Dendritic cell treated with granulocyte-macrophage colony-stimulating factor and Interleukin-4, amounts not matched to agents 40 ng/mL and 50 ng/mL, for 4 days (primary cell): ENCODE measurements at regions not wholly inside any gene's neighbourhood (a gene's known extent, or its start where the extent isn't known, plus 50 kb on each side); places are given as distances from the start of the nearest gene placed in this dataset.

Source experiments
- H3K27ac Mint-ChIP-seq: one replicate; pipeline ENCODE4 v1.8.0; 2022; ENCODE audit warnings: mild to moderate bottlenecking, mixed read lengths
- H3K27me3 Mint-ChIP-seq: one replicate; pipeline ENCODE4 v1.8.0; 2022; ENCODE audit warnings: mild to moderate bottlenecking, mixed read lengths
- H3K36me3 Mint-ChIP-seq: one replicate; pipeline ENCODE4 v1.8.0; 2022; ENCODE audit warnings: low read depth, mixed read lengths
- H3K4me1 Mint-ChIP-seq: one replicate; pipeline ENCODE4 v1.8.0; 2022; ENCODE audit warnings: low read depth, mixed read lengths
- H3K4me3 Mint-ChIP-seq: one replicate; pipeline ENCODE4 v1.8.0; 2022; ENCODE audit warnings: mild to moderate bottlenecking, moderate library complexity, mixed read lengths
- H3K9me3 Mint-ChIP-seq: one replicate; pipeline ENCODE4 v1.8.0; 2022; ENCODE audit warnings: mixed read lengths
- intact Hi-C: fragments of 100-400 bp; cut with micrococcal nuclease; formaldehyde crosslinking; loops from one replicate; pipeline ENCODE4 v1.15.0; 2022

GRCh38 chr2:145360129-145360790, 840.3 kb upstream of the ZEB2 start:
- intact Hi-C loops, result no loop called here
- Mint-ChIP-seq H3K27me3 (no peaks in the 10 kb centered on the region), H3K36me3 (no peaks in the 10 kb centered on the region), H3K4me1 (no peaks in the 10 kb centered on the region), H3K4me3 (no peak overlapping the region), H3K27ac (no peak overlapping the region), H3K9me3 (no peaks in the 10 kb centered on the region)

- intact Hi-C loops, result no loop called here
- H3K4me1 Mint-ChIP-seq, result no peaks in the 10 kb centered on the region
- no peak overlapping the region for H3K4me3 Mint-ChIP-seq
Measured at GRCh38 chr2:145359561-145359960, 839.6 kb upstream of the ZEB2 start.

GRCh38 chr2:145356056-145356455, 836.1 kb upstream of the ZEB2 start:
- H3K4me3 Mint-ChIP-seq, result no peak overlapping the region
- intact Hi-C loops, result no loop called here
- H3K9me3 Mint-ChIP-seq, result no peaks in the 10 kb centered on the region
- H3K27me3 Mint-ChIP-seq, result no peaks in the 10 kb centered on the region
- H3K36me3 Mint-ChIP-seq, result no peaks in the 10 kb centered on the region
- no peak overlapping the region for H3K27ac Mint-ChIP-seq
- H3K4me1 Mint-ChIP-seq, result no peaks in the 10 kb centered on the region

More at GRCh38 chr2:145359561-145359960, 839.6 kb upstream of the ZEB2 start:
- Mint-ChIP-seq H3K27ac (no peak overlapping the region), H3K36me3 (no peaks in the 10 kb centered on the region), H3K9me3 (no peaks in the 10 kb centered on the region), H3K27me3 (no peaks in the 10 kb centered on the region)

GRCh38 chr2:145352484-145352883, 832.6 kb upstream of the ZEB2 start:
- H3K4me1 Mint-ChIP-seq, result no peaks in the 10 kb centered on the region
- no peaks in the 10 kb centered on the region for H3K27me3 Mint-ChIP-seq
- no peak overlapping the region for H3K27ac Mint-ChIP-seq
- no peak overlapping the region for H3K4me3 Mint-ChIP-seq
- intact Hi-C loops, result no loop called here
- no peaks in the 10 kb centered on the region for H3K9me3 Mint-ChIP-seq
- H3K36me3 Mint-ChIP-seq, result no peaks in the 10 kb centered on the region

GRCh38 chr2:145351864-145352425, 832.0 kb upstream of the ZEB2 start:
- Mint-ChIP-seq H3K27me3 (no peaks in the 10 kb centered on the region), H3K4me1 (no peaks in the 10 kb centered on the region), H3K9me3 (no peaks in the 10 kb centered on the region), H3K36me3 (no peaks in the 10 kb centered on the region), H3K4me3 (no peak overlapping the region), H3K27ac (no peak overlapping the region)
- intact Hi-C loops, result no loop called here

GRCh38 chr2:145350011-145350410, 830.1 kb upstream of the ZEB2 start:
- no peaks in the 10 kb centered on the region for H3K36me3 Mint-ChIP-seq
- no peaks in the 10 kb centered on the region for H3K27me3 Mint-ChIP-seq
- H3K4me3 Mint-ChIP-seq, result no peak overlapping the region
- intact Hi-C loops, result no loop called here
- H3K27ac Mint-ChIP-seq, result no peak overlapping the region
- no peaks in the 10 kb centered on the region for H3K9me3 Mint-ChIP-seq
- no peaks in the 10 kb centered on the region for H3K4me1 Mint-ChIP-seq

GRCh38 chr2:145344076-145344724, 824.3 kb upstream of the ZEB2 start:
- H3K4me3 Mint-ChIP-seq, result no peak overlapping the region
- no peaks in the 10 kb centered on the region for H3K36me3 Mint-ChIP-seq
- H3K9me3 Mint-ChIP-seq, result peaks cover 29% of the 10 kb centered on the region
- H3K27ac Mint-ChIP-seq, result no peak overlapping the region
- H3K27me3 Mint-ChIP-seq, result no peaks in the 10 kb centered on the region
- no peaks in the 10 kb centered on the region for H3K4me1 Mint-ChIP-seq
- intact Hi-C loops, result no loop called here

- Mint-ChIP-seq H3K27me3 (no peaks in the 10 kb centered on the region), H3K36me3 (no peaks in the 10 kb centered on the region), H3K27ac (no peak overlapping the region), H3K4me1 (no peaks in the 10 kb centered on the region), H3K9me3 (peaks cover 29% of the 10 kb centered on the region), H3K4me3 (no peak overlapping the region)
- intact Hi-C loops, result no loop called here
Measured at GRCh38 chr2:145343287-145343686, 823.4 kb upstream of the ZEB2 start.

- H3K9me3 Mint-ChIP-seq, result peaks cover 29% of the 10 kb centered on the region
Measured at GRCh38 chr2:145341536-145341935, 821.6 kb upstream of the ZEB2 start.

GRCh38 chr2:145339646-145340045, 819.7 kb upstream of the ZEB2 start:
- no peaks in the 10 kb centered on the region for H3K27me3 Mint-ChIP-seq
- H3K9me3 Mint-ChIP-seq, result peaks cover 27% of the 10 kb centered on the region
- intact Hi-C loops, result no loop called here
- no peaks in the 10 kb centered on the region for H3K4me1 Mint-ChIP-seq
- H3K4me3 Mint-ChIP-seq, result no peak overlapping the region
- no peak overlapping the region for H3K27ac Mint-ChIP-seq
- no peaks in the 10 kb centered on the region for H3K36me3 Mint-ChIP-seq

More at GRCh38 chr2:145341536-145341935, 821.6 kb upstream of the ZEB2 start:
- no peaks in the 10 kb centered on the region for H3K36me3 Mint-ChIP-seq
- no peaks in the 10 kb centered on the region for H3K27me3 Mint-ChIP-seq
- H3K27ac Mint-ChIP-seq, result no peak overlapping the region
- H3K4me3 Mint-ChIP-seq, result no peak overlapping the region
- intact Hi-C loops, result no loop called here
- H3K4me1 Mint-ChIP-seq, result no peaks in the 10 kb centered on the region

- no peak overlapping the region for H3K4me3 Mint-ChIP-seq
- H3K27ac Mint-ChIP-seq, result no peak overlapping the region
- peaks cover 3% of the 10 kb centered on the region for H3K27me3 Mint-ChIP-seq
- intact Hi-C loops, result no loop called here
- no peaks in the 10 kb centered on the region for H3K9me3 Mint-ChIP-seq
- H3K36me3 Mint-ChIP-seq, result no peaks in the 10 kb centered on the region
- no peaks in the 10 kb centered on the region for H3K4me1 Mint-ChIP-seq
Measured at GRCh38 chr2:145332210-145332898, 812.4 kb upstream of the ZEB2 start.

GRCh38 chr2:145329971-145330370, 810.1 kb upstream of the ZEB2 start:
- no peak overlapping the region for H3K27ac Mint-ChIP-seq
- H3K27me3 Mint-ChIP-seq, result peaks cover 3% of the 10 kb centered on the region
- no peaks in the 10 kb centered on the region for H3K36me3 Mint-ChIP-seq
- H3K4me1 Mint-ChIP-seq, result no peaks in the 10 kb centered on the region
- intact Hi-C loops, result no loop called here
- H3K4me3 Mint-ChIP-seq, result no peak overlapping the region
- no peaks in the 10 kb centered on the region for H3K9me3 Mint-ChIP-seq

- Mint-ChIP-seq H3K36me3 (no peaks in the 10 kb centered on the region), H3K27me3 (peaks cover 11% of the 10 kb centered on the region), H3K4me1 (no peaks in the 10 kb centered on the region), H3K27ac (no peak overlapping the region), H3K4me3 (no peak overlapping the region), H3K9me3 (no peaks in the 10 kb centered on the region)
- intact Hi-C loops, result no loop called here
Measured at GRCh38 chr2:145325485-145325884, 805.6 kb upstream of the ZEB2 start.

- no peaks in the 10 kb centered on the region for H3K36me3 Mint-ChIP-seq
- intact Hi-C loops, result no loop called here
- H3K27ac Mint-ChIP-seq, result no peak overlapping the region
- no peak overlapping the region for H3K4me3 Mint-ChIP-seq
- H3K4me1 Mint-ChIP-seq, result no peaks in the 10 kb centered on the region
- H3K27me3 Mint-ChIP-seq, result peaks cover 11% of the 10 kb centered on the region
- H3K9me3 Mint-ChIP-seq, result no peaks in the 10 kb centered on the region
Measured at GRCh38 chr2:145324748-145325147, 804.8 kb upstream of the ZEB2 start.
